B cell (primary cell): ENCODE measurements at regions not wholly inside any gene's neighbourhood (a gene's known extent, or its start where the extent isn't known, plus 50 kb on each side); places are given as distances from the start of the nearest gene placed in this dataset.

Experiments used
- ATAC-seq: fragments of 200-7000 bp; cut with Tn5 transposase; one replicate; pipeline ENCODE4 v1.10.0; 2021; ENCODE audit warnings: low read depth, mild to moderate bottlenecking, moderate number of reproducible peaks, moderate library complexity
- CTCF ChIA-PET: fragments of 350-600 bp; sonication (Branson Sonifier 250); formaldehyde crosslinking; loops from one replicate; lab custom pipeline; 2021; ENCODE audit warnings: antibody characterized with exemption, inconsistent platforms; lab: Charles Lee
- POLR2A ChIA-PET: fragments of 350-600 bp; sonication (Branson Sonifier 250); formaldehyde crosslinking; loops from one replicate; lab custom pipeline; 2021; ENCODE audit warnings: antibody characterized with exemption; lab: Charles Lee
- DNase-seq: peaks from one replicate; pipeline ENCODE4 v3.0.0; 2013
- H2AFZ ChIP-seq: 2 replicates; pipeline ENCODE4 v1.6.1; 2012; ENCODE audit warnings: mild to moderate bottlenecking, low read depth, low read length; ENCODE audit not compliant: insufficient read depth, poor library complexity, severe bottlenecking
- H3K27ac ChIP-seq, 2 donors: 1 replicate in 1 of 2; 2 replicates in 1 of 2; pipeline ENCODE4 v1.5.1; 2012 to 2013; ENCODE audit warnings: low read length in 2 of 2, mild to moderate bottlenecking in 2 of 2, moderate library complexity in 1 of 2
- H3K27me3 ChIP-seq, 4 experiments: fragments of 200-600 bp in 1 of 4; sonication (generic) in 1 of 4; replicated peaks in 1 of 4; 1 replicate in 2 of 4; 2 replicates in 2 of 4; pipeline versions ENCODE4 v1.6.1 to v1.7.0; 2013 to 2016; ENCODE audit warnings: low read length in 3 of 4, mild to moderate bottlenecking in 2 of 4, mixed read lengths in 1 of 4, moderate library complexity in 1 of 4; ENCODE audit not compliant: insufficient read depth in 4 of 4, control insufficient read depth in 3 of 4; ENCODE audit errors: control extremely low read depth in 1 of 4
- H3K36me3 ChIP-seq, 2 experiments: replicated peaks in 1 of 2; 1 replicate in 1 of 2; 2 replicates in 1 of 2; pipeline versions ENCODE4 v1.6.1 to v1.7.1; 2013; ENCODE audit warnings: low read length in 1 of 2; ENCODE audit not compliant: insufficient read depth in 2 of 2, control insufficient read depth in 1 of 2; ENCODE audit errors: control extremely low read depth in 1 of 2, extremely low read depth in 1 of 2
- H3K4me1 ChIP-seq, 2 donors: fragments of 200-600 bp in 1 of 2; sonication (generic) in 1 of 2; 1 replicate in 1 of 2; 2 replicates in 1 of 2; pipeline versions ENCODE4 v1.5.1 to v1.6.1; 2013 to 2017; ENCODE audit warnings: low read length in 2 of 2; ENCODE audit not compliant: control insufficient read depth in 2 of 2, insufficient read depth in 2 of 2
- H3K4me2 ChIP-seq: replicated peaks from 2 replicates; pipeline ENCODE3; 2012; ENCODE audit warnings: mild to moderate bottlenecking, low read depth, low read length; ENCODE audit not compliant: poor library complexity, severe bottlenecking
- H3K4me3 ChIP-seq, 5 experiments: fragments of 200-600 bp in 1 of 5; sonication (generic) in 1 of 5; 1 replicate in 3 of 5; 2 replicates in 2 of 5; pipeline versions ENCODE4 v1.5.1 to v1.7.0; 2011 to 2016; ENCODE audit warnings: low read length in 4 of 5, mild to moderate bottlenecking in 4 of 5, low read depth in 2 of 5, control low read depth in 1 of 5, moderate library complexity in 1 of 5; ENCODE audit not compliant: insufficient read depth in 1 of 5; ENCODE audit errors: control extremely low read depth in 1 of 5, extremely low read depth in 1 of 5
- H3K79me2 ChIP-seq: fragments of 200-600 bp; sonication (generic); one replicate; pipeline ENCODE4 v1.6.0; 2016; ENCODE audit warnings: low read length; ENCODE audit not compliant: control insufficient read depth, insufficient read depth
- H3K9ac ChIP-seq: fragments of 200-600 bp; sonication (generic); 2 replicates; pipeline ENCODE4 v1.6.1; 2017; ENCODE audit warnings: mild to moderate bottlenecking, low read length, moderate library complexity
- H3K9me3 ChIP-seq, 3 donors: one replicate each; pipeline versions ENCODE4 v1.6.1 to v1.7.1; 2013; ENCODE audit warnings: low read length in 2 of 3; ENCODE audit not compliant: control insufficient read depth in 2 of 3, insufficient read depth in 1 of 3; ENCODE audit errors: control extremely low read depth in 1 of 3
- H4K20me1 ChIP-seq: 2 replicates; pipeline ENCODE4 v1.6.0; 2012; ENCODE audit warnings: mild to moderate bottlenecking, low read length; ENCODE audit not compliant: insufficient read depth, control insufficient read depth, poor library complexity, severe bottlenecking
- H3K27ac Mint-ChIP-seq: one replicate; pipeline ENCODE4 v1.8.0; 2021; ENCODE audit warnings: mixed read lengths
- H3K27me3 Mint-ChIP-seq: one replicate; pipeline ENCODE4 v1.8.0; 2021; ENCODE audit warnings: mixed read lengths
- H3K4me1 Mint-ChIP-seq: one replicate; pipeline ENCODE4 v1.8.0; 2021; ENCODE audit warnings: mixed read lengths
- H3K4me3 Mint-ChIP-seq: one replicate; pipeline ENCODE4 v1.8.0; 2021; ENCODE audit warnings: mixed read lengths
- H3K9me3 Mint-ChIP-seq: one replicate; pipeline ENCODE4 v1.8.0; 2022; ENCODE audit warnings: mixed read lengths; ENCODE audit not compliant: insufficient read depth
- CTCF ChIP-seq: fragments of 200-600 bp; IDR thresholded peaks from one replicate; pipeline ENCODE4 v1.8.0; 2022; ENCODE audit warnings: antibody characterized with exemption, mild to moderate bottlenecking
- EZH2 ChIP-seq: IDR thresholded peaks from 2 replicates; pipeline ENCODE4 v1.6.1; 2012; ENCODE audit warnings: borderline replicate concordance, low read depth, mild to moderate bottlenecking, moderate library complexity, low read length; ENCODE audit not compliant: insufficient read depth, poor library complexity, severe bottlenecking
- WGBS: methylation state at CpG from one replicate; pipeline ENCODE4 v1.1.5; 2013; ENCODE audit warnings: missing lambda C conversion rate; ENCODE audit not compliant: insufficient coverage; 5-methylcytosine and 5-hydroxymethylcytosine counted together
- intact Hi-C: fragments of 100-400 bp; cut with micrococcal nuclease; formaldehyde crosslinking; loops from one replicate; pipeline ENCODE4 v1.10.0; 2022

- H3K27me3 ChIP-seq: no peaks in the 10 kb centered on the region
- POLR2A ChIA-PET: no interaction called here
- H3K4me2 ChIP-seq: no peak overlapping the region
- H3K4me1 ChIP-seq: no peaks in the 10 kb centered on the region
- Mint-ChIP-seq H3K27me3 (no peaks in the 10 kb centered on the region), H3K27ac (no peak overlapping the region), H3K4me1 (no peaks in the 10 kb centered on the region), H3K9me3 (no peaks in the 10 kb centered on the region), H3K4me3 (no peak overlapping the region)
- DNase-seq (no peak), ATAC-seq (no peak)
- no peaks in the 10 kb centered on the region for H3K9me3 ChIP-seq
- H4K20me1 ChIP-seq: no peaks in the 10 kb centered on the region
- no CpG with 5 or more reads among the region's 4 CpGs for WGBS
- H3K36me3 ChIP-seq: no peaks in the 10 kb centered on the region
- H3K4me3 ChIP-seq: no peak overlapping the region
- no peak overlapping the region for H2AFZ ChIP-seq
- no peak for TF ChIP-seq CTCF
- intact Hi-C loops: no loop called here
- H3K27ac ChIP-seq: no peak overlapping the region
- H3K9ac ChIP-seq: no peak overlapping the region
- CTCF ChIA-PET: no interaction called here
- H3K79me2 ChIP-seq: no peaks in the 10 kb centered on the region
These were observed 182.9 kb downstream of the ALX1 start for GRCh38 chr12:85462888-85463287.

- Histone ChIP-seq H4K20me1 (no peaks in the 10 kb centered on the region), H3K27ac (no peak overlapping the region), H3K27me3 (no peaks in the 10 kb centered on the region), H3K9me3 (no peaks in the 10 kb centered on the region), H3K4me3 (no peak overlapping the region), H3K79me2 (no peaks in the 10 kb centered on the region), H3K9ac (no peak overlapping the region), H3K36me3 (no peaks in the 10 kb centered on the region), H3K4me1 (peaks cover 3 to 6% of the 10 kb centered on the region in 2 donors), H3K4me2 (no peak overlapping the region), H2AFZ (no peak overlapping the region)
- POLR2A ChIA-PET: no interaction called here
- no peaks in the 10 kb centered on the region for H3K9me3 Mint-ChIP-seq
- intact Hi-C loops: loop anchor here (5.0 kb wide), 2 partner anchors 400 to 450 kb away; no protein-coding TSS in a partner anchor
- CTCF ChIA-PET: no interaction called here
- H3K4me3 Mint-ChIP-seq: no peak overlapping the region
- peaks cover 6% of the 10 kb centered on the region for H3K27me3 Mint-ChIP-seq
- DNase-seq (no peak), ATAC-seq (no peak)
- TF ChIP-seq CTCF (no peak), EZH2 (no peak)
- no peak overlapping the region for H3K27ac Mint-ChIP-seq
- peaks cover 13% of the 10 kb centered on the region for H3K4me1 Mint-ChIP-seq
These were observed 186.9 kb downstream of the ALX1 start for GRCh38 chr12:85466890-85467289.
